Thyroid gland (tissue), 4 donors: ENCODE measurements at regions not wholly inside any gene's neighbourhood (a gene's known extent, or its start where the extent isn't known, plus 50 kb on each side); places are given as distances from the start of the nearest gene placed in this dataset.

Source experiments
- DNase-seq, 2 donors: peaks; one replicate each; pipeline ENCODE4 v3.0.0-alpha.2; 2019
- H3K27ac ChIP-seq, 3 donors: fragments of 200-600 bp; sonication (generic); 1 replicate in 2 of 3; 2 replicates in 1 of 3; pipeline ENCODE4 v1.5.1; 2016 to 2019; ENCODE audit warnings: mild to moderate bottlenecking in 1 of 3, moderate library complexity in 1 of 3
- H3K27me3 ChIP-seq: fragments of 200-600 bp; sonication (generic); one replicate; pipeline ENCODE4 v1.5.1; 2019
- H3K36me3 ChIP-seq, 2 donors: fragments of 200-600 bp; sonication (generic); one replicate each; pipeline ENCODE4 v1.5.1; 2016 to 2019
- H3K4me1 ChIP-seq, 2 donors: fragments of 200-600 bp; sonication (generic); one replicate each; pipeline ENCODE4 v1.5.1; 2017 to 2019
- H3K4me3 ChIP-seq, 3 donors: fragments of 200-600 bp; sonication (generic); replicated peaks in 1 of 3; 1 replicate in 2 of 3; 2 replicates in 1 of 3; pipeline ENCODE4 v1.5.1; 2016; ENCODE audit warnings: mild to moderate bottlenecking in 1 of 3
- H3K9me3 ChIP-seq: fragments of 200-600 bp; sonication (generic); one replicate; pipeline ENCODE4 v1.5.1; 2017
- CTCF ChIP-seq, 6 experiments: fragments of 200-600 bp in 3 of 6; fragments of 450-650 bp in 3 of 6; sonication (generic) in 3 of 6; IDR thresholded peaks; one replicate each; pipeline ENCODE4 v1.5.1; 2016 to 2019; ENCODE audit warnings: antibody characterized with exemption in 6 of 6, mild to moderate bottlenecking in 2 of 6, inconsistent platforms in 1 of 6, moderate library complexity in 1 of 6
- POLR2A ChIP-seq, 2 donors: fragments of 450-650 bp; IDR thresholded peaks; one replicate each; pipeline ENCODE4 v1.6.1; 2017; ENCODE audit warnings: antibody characterized with exemption in 2 of 2, mild to moderate bottlenecking in 2 of 2, moderate library complexity in 1 of 2
- WGBS, 2 donors: methylation state at CpG; one replicate each; pipeline ENCODE4 v1.1.5; 2017; 5-methylcytosine and 5-hydroxymethylcytosine counted together
- intact Hi-C: fragments of 100-400 bp; cut with DNase I; formaldehyde crosslinking; loops from one replicate; pipeline ENCODE4 v1.15.1; 2023

- no peak for DNase-seq
- Histone ChIP-seq H3K9me3 (no peaks in the 10 kb centered on the region), H3K4me3 (no peak overlapping the region), H3K27me3 (no peaks in the 10 kb centered on the region), H3K27ac (no peak overlapping the region), H3K4me1 (peaks cover 8 to 28% of the 10 kb centered on the region in 2 donors), H3K36me3 (no peaks in the 10 kb centered on the region)
- intact Hi-C loops = no loop called here
- WGBS, 2 donors = 88 to 89% methylated on average over 15 of the region's 15 CpGs
- TF ChIP-seq CTCF (IDR thresholded peaks at IDR 0.05) = no peak
- no peak for TF ChIP-seq POLR2A (IDR thresholded peaks at IDR 0.05)
These were observed 397.4 kb upstream of the TPM1 start for GRCh38 chr15:62644889-62645742.

- Histone ChIP-seq H3K36me3 (no peaks in the 10 kb centered on the region), H3K27me3 (no peaks in the 10 kb centered on the region), H3K9me3 (no peaks in the 10 kb centered on the region), H3K27ac (no peak overlapping the region), H3K4me1 (peaks cover 8 to 29% of the 10 kb centered on the region in 2 donors), H3K4me3 (no peak overlapping the region)
- intact Hi-C loops = no loop called here
- WGBS, 2 donors = 93% methylated on average over 12 of the region's 12 CpGs
- TF ChIP-seq CTCF (IDR thresholded peaks at IDR 0.05) (no peak), POLR2A (IDR thresholded peaks at IDR 0.05) (no peak)
- DNase-seq = peak; percentile 72 to 85
These were observed 395.2 kb upstream of the TPM1 start for GRCh38 chr15:62647202-62647842.

GRCh38 chr15:62647843-62648505, 394.6 kb upstream of the TPM1 start:
- H3K27ac ChIP-seq = no peak overlapping the region
- H3K4me3 ChIP-seq = no peak overlapping the region
- H3K4me1 ChIP-seq = peaks cover 8 to 29% of the 10 kb centered on the region in 2 donors
- no peak for DNase-seq
- H3K9me3 ChIP-seq = no peaks in the 10 kb centered on the region
- H3K36me3 ChIP-seq = no peaks in the 10 kb centered on the region
- 87 to 94% methylated on average over 7 of the region's 7 CpGs for WGBS, 2 donors
- TF ChIP-seq POLR2A (IDR thresholded peaks at IDR 0.05) = no peak
- TF ChIP-seq CTCF (IDR thresholded peaks at IDR 0.05) = no peak
- intact Hi-C loops = no loop called here
- H3K27me3 ChIP-seq = no peaks in the 10 kb centered on the region

- H3K27ac ChIP-seq = no peak overlapping the region
- TF ChIP-seq POLR2A (IDR thresholded peaks at IDR 0.05) = no peak
- peak in 2 of 6 experiments; percentile 19 to 25 for TF ChIP-seq CTCF (IDR thresholded peaks at IDR 0.05)
- 87 to 90% methylated on average over 6 of the region's 6 CpGs for WGBS, 2 donors
- H3K4me1 ChIP-seq = peaks cover 8 to 29% of the 10 kb centered on the region in 2 donors
- H3K9me3 ChIP-seq = no peaks in the 10 kb centered on the region
- intact Hi-C loops = no loop called here
- no peak for DNase-seq
- H3K27me3 ChIP-seq = no peaks in the 10 kb centered on the region
- H3K4me3 ChIP-seq = no peak overlapping the region
- H3K36me3 ChIP-seq = no peaks in the 10 kb centered on the region
These were observed 393.6 kb upstream of the TPM1 start for GRCh38 chr15:62648954-62649353.
